ENCODE measurements at regions not wholly inside any gene's neighbourhood (a gene's known extent, or its start where the extent isn't known, plus 50 kb on each side); places are given as distances from the start of the nearest gene placed in this dataset.
"Not testable (repeated sequence)": the region's sequence is repeated elsewhere in the genome, so short reads cannot be mapped to it uniquely, and the experiment has no call there.

DNA sequence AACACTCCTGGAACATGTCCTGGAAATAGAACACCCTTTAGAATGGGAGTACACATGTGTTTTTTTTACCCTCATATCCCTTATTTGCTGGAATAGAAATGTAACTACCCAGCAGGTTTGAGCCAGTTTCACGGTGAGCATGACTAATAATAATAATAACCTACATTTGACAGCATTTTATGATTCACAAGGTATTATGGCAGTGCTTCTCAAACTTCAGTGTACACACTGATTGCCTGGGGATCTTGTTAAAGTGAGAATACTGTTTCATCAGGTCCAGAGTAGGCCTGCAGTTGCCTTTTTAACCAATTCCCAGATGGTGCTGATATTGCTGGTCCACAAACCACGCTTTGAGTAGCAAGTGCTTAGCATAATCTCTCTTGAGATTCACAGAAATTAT, 63.9 kb downstream of the NFKBIZ start:
- DNase-seq = no peak

DNA sequence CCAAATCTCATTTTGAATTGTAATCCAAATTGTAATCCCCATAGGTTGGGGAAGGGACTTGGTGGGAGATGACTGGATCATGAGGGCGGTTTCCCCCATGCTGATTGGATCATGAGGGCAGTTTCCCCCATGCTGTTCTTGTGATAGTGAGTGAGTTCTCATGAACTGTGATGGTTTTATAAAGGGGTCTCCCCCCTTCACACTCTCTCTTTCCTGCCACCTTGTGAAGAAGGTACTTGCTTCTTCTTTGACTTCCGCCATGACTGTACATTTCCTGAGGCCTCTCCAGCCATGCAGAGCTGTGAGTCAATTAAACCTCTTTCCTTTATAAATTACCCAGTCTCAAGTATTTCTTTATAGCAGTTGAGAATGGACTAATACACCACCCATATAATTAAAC, 68.4 kb downstream of the NFKBIZ start:
- not testable (repeated sequence) for DNase-seq

DNA sequence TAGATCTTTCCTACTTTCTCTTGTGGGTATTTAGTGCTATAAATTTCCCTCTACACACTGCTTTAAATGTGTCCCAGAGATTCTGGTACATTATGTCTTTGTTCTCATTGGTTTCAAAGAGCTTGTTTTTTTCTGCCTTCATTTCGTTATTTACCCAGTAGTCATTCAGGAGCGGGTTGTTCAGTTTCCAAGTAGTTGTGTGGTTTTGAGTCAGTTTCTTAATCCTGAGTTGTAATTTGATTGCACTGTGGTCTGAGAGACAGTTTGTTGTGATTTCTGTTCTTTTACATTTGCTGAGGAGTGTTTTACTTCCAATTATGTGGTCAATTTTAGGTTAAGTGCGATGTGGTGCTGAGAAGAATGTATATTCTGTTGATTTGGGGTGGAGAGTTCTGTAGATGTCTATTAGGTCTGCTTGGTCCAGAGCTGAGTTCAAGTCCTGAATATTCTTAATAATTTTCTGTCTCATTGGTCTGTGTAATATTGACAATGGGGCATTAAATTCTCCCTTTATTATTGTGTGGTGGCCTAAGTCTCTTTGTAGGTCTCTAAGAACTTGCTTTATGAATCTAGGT, 72.9 kb downstream of the NFKBIZ start:
- not testable (repeated sequence) for DNase-seq

DNA sequence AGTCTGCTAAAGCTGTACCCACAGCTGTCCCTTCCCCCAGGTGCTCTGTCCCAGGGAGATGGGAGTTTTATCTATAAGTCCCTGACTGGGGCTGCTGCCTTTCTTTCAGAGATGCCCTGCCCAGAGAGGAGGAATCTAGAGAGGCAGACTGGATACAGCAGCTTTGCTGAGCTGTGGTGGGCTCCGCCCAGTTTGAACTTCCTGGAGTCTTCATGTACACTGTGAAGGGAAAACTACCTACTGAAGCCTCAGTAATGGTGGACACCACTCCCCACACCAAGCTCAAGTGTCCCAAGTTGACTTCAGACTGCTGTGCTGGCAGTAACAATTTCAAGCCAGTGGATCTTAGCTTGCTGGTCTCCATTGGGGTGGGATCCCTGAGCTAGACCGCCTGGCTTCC, 75.3 kb downstream of the NFKBIZ start:
- peak; percentile 2 for DNase-seq

DNA sequence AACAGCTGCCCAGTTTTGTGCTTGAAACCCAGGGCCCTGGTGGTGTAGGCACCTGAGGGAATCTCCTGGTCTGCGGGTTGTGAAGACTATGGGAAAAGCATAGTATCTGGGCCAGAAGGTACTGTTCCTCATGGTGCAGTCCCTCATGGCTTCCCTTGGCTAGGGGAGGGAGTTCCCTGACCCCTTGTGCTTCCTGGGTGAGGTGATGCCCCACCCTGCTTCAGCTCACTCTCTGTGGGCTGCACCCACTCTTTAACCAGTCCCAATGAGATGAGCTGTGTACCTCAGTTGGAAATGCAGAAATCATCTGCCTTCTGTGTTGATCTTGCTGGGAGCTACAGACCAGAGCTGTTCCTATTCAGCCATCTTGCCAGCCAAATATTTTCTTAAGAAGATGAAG, 75.8 kb downstream of the NFKBIZ start:
- DNase-seq = not testable (repeated sequence)

DNA sequence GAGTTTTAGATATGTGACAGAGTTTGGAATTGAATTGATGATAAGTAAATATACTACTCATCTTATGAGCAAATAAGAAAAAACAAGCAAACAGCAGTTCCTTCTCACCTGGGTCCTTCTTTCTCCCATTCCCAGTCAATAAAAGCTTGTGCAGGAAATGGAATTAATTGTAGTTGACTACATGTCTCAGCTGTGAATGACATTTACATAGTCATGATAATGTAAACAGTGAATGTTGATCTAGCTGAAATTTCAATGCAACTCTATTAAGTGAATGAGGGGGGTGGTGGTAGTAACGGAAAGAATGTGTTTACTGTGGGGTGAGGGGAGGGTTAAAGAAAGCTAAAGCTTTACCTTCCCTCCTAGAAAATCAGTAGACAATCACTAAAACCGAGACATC, 76.2 kb downstream of the NFKBIZ start:
- DNase-seq = peak; percentile 84

DNA sequence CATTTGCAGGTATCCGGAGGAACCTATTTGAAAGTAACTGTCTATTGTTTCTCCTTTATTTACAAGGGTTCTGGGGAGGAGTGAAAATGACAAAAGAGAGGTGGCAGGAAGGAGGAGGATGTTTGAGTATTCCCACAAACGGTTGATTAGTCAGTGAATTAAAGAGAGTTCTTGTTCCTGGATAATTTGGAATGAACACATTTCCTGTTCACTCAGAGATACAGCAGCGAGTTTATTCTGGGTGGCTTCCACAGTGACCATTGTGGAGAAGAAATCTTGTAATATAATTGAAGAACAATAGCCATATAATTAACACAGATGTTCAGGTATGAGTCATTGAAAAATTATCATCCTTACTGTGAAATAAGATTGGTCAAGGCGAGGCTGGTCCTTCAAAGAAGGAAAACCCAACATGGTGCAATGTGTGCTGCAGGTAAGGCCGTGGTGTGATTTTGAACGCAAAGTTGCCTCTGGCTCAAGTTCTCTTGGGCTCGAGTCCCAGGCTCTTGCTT, 77.3 kb downstream of the NFKBIZ start:
- DNase-seq = peak; percentile 63

DNA sequence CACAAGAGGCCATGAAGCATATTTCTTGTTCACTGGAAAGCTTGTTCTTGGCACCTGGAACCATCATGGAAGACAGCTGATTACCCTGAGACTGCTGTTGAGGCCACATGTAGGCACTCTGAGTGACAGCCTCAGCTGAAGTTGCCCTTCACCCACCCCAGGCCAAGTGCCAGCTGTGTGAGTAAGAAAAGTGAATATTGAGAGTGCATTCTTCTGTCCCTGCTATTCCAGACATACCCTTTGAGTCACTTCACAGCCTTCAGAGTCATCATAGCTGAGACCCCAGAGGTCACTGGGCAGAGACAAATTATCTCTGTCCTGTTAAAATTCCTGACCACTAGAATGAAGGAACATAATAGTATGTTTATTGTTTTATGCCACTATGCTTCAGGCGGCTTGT, 79.6 kb downstream of the NFKBIZ start:
- DNase-seq = no peak

DNA sequence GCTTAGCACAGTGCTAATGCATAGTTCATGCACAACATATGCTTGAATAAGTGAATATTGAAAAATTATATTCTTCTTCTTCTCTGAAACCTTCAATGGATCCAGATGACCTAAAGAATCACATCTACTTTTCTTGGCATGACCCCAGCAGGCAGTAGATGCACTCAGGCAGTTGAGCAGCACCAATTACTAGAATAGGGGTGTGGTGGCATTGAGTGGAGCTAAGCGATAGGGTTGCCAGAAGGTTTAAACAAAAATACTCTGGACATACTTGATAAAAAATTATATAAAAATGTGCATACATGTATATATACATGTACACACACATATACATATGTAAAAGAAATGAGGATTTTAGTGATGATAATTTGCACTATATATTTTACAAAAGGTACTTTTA, 81.8 kb downstream of the NFKBIZ start:
- DNase-seq = no peak

DNA sequence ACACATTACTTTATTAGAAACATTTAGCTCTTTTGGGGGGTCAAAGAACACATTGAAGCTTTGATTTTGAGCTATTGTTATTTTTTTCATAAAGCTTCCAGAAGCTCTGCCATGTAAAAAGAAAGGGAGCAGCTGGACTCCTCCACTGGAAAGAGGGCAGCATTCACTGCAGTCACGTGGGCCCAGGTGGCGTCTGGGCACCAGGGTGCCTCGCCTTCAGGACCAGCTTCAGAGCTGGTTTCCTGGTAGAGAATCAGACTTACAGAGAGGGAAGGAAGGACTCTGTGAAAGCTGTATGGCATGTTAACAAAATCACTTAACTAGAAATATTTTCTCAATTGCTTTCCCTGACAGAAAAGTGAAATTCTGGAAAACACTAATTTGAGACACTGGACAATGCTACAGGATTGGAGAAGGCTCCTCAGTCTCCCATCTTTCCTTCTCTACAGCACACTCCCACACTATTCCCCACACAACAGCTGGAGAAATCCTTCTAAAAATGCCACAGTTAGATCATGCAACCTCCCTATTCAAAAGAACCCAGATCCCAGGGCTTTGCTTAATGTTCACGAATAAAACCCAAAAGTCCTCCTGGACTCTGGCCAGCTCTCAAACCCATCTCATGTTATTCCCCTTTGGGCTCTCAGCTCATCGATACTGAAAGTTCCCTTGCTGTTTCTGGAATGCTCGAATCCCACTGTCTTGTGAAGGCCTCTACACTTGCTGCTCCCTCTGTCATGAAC, 83.2 kb downstream of the NFKBIZ start:
- DNase-seq = peak; percentile 31

DNA sequence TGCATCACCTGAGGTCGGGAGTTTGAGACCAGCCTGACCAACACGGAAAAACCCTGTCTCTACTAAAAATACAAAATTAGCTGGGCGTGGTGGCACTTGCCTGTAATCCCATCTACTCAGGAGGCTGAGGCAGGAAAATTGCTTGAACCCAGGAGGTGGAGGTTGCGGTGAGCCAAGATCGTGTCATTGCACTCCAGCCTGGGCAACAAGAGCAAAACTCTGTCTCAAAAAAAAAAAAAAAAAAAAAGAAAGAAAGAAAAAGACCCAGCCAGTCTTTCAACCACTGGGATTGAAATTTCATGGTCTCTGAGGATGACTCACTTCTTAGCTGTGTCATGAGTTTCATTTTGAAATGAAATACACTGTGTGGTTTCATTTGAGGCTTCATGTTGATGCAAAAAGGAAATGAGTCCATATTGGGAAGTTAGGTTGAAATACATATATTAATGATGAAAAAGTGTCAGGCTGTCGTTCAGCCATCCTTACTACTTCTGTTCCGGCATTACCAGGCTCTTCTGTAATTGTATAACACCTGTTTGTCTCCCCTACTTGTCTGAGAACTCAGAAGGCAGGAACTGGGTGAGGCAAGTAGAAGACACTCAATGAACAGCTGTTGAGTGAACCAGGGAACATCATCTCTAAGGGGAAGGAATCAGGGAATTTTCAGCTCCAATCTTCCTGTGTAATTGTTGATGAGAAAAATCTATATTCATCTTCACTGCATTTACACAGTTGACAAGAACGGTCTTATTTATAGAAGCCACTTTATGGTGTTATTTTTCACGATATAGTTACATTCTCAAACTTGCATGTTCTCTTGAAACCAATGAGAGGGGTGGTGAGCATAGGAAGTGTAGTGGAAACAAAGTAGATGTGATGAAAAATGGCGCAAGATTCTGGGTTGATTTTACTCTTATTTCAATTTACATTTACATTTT, 87.4 kb downstream of the NFKBIZ start:
- no peak for DNase-seq

DNA sequence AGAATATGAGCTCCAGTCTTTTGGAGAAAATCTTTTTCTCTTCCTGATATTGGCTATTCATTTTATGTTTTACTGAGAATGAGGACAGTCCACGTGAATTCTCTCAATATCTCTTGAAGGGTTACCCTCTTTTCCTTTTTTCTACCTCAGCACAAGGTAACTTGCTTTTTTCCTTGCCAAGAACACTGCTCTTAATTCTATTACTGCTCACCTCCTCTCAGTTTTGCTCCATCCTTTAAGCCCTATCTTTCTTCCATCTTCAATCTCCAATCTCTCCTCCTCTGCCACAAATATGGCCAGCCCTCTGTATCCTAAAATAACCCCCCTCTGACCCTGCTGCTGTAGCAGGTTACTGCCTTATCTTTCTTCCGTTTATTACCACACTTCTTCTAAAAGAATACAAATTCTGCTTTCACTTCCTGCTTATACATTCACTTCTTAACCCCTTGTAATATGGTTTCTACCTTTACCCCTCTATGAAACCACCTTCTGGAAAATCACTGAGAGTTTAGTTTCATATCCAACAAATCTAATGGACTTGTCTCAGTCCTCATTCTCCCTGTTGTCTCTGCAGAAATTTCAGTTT, 89.0 kb downstream of the NFKBIZ start:
- DNase-seq = no peak

DNA sequence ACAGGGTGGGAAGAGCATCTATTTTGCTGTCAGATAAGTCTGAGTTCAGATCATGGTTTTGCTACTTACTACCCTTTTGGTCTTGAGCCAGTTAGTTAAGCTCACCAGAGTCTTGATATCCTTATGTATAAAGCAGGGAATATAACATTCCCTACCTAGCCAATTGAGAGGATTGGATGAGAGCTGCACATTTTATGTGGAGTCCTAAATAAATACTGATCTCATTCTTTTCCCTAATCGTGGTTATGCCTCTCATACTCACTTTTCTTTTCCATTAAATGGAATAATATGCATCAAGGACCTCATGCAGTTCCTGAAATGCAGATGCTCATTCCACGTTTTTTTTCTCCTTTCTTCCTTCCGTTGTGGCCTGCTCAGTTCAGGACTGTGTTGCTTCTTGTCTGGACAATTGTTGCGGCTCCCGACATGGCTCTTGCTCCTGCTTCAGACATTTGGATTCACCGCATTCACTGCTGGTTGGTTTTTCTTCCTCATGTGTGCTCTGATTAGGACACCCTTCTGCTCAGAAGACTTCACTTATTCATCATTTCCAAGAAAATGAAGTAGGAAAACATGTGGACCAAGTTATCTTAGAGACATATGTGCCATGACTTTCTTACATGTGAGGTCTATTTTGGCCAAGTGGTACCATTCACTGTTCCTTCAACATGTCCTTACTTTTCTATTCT, 90.2 kb downstream of the NFKBIZ start:
- no peak for DNase-seq

DNA sequence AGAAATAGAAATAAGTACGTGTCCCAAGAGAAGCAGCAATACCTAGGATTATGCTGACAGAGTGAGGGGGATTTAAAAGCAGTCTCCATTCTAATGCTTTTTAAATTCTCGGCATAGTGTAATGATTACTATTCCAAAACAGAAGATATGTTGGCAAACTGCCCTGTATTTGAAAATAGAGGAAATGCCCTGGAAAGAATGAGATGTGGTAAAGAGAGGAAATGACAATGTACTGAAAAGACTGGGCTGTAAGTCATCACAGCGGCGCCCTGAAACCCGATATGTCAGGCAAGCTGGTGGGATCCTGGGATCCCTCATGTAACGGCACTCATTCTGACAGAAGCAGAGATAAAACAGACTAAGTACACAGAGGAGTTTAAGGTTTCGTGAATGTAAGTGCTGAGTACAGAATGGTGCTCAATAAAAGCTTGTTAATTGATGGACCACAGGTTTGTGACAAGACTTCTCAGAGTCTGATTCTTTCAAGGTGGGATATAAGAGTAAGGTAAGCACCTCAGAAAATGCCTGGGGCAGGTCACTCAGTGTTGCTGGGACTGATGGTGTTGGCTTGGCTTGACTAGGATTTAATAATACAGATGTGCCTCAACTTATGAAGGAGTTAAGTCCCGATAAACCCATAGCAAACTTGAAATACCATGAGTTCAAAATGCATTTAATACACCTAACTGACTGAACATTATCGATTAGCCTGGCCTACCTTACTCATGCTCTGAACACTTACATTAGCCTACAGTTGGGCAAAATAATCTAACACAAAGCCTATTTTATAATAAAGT, 91.4 kb downstream of the NFKBIZ start:
- DNase-seq = peak; percentile 38

DNA sequence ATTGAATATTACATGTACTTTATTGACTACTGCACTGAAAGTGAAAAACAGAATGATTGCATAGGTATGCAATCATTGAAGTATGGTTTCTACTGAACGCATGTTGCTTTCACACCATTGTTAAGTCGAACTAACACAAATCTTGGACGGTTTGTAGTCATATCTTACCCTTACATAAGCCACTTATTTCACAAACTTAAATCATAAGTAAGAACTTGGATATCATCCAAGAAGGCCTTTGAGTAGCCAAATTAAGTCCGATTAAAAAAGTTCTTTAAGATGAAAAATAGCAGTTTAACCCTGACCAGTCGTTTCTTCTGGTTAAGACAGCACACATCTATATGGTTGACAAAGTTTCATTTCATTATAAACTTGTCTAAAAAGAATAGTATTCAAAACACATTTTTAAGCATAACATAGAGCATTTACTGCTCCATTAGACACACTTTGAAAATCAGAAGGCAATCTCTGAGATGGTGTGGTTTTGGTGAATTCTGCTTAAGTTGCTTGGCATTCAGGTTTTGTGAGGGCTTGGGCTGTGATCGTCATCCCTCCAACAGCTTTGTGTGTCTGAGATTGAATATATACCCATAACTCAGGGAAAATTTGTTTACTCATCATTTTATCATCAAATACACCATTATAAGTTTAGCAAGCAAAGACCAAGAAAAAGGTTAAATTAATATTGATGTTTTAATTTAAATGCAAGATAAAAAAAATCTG, 92.2 kb downstream of the NFKBIZ start:
- DNase-seq = no peak

DNA sequence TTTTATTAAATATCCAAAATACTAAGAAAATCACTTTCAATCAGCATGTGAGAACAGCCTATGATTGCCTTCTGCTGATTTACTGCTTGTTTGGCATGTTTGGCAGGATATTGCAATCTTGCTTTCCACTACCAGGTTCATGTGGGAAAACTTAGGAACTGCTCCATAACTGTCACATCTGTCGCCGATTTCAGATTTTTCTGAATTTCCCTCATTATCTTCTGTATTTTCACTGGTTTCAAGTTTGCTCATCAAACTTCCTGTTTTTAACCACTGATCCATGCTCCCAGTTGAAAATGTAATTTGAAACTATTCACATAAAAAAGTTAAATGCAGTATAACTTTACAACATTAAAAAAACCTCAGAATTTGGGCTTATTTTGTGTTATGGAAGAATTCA, 93.0 kb downstream of the NFKBIZ start:
- no peak for DNase-seq

DNA sequence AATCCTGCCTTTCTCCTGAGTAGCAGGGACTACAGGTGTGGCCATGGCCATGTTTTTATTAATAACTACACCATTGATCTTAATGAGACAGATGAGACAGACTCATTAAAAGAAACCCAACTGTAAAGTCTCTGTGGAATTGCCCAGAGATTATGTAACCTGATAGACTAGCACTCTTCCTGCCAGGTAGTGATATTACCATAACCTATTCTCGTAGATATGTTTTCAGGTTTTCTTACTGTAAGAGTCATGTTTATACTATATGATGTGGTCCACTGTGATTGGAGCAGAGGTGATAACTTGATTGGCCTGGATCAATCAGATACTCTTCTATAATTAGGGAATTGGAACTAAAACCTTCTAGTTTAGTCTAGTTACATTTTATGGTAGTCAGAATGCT, 93.7 kb downstream of the NFKBIZ start:
- DNase-seq = no peak

DNA sequence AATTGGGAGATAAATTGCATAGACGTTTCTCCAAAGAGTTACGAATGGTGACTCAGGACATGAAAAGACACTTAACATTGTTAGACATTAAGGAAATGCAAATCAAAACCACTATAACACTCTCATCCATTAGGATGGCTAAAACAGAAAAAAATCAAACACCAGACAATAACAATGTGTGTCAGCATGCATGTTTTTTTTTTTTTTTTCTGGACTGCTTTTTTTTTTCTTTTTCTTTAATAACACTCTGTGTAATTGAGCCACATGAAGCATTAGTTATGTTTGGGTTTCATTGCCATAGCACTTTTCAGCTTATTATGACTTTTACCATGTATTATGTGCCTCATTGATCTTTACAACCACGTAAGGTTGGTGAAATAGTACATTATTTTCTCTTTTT, 95.0 kb downstream of the NFKBIZ start:
- DNase-seq = no peak

DNA sequence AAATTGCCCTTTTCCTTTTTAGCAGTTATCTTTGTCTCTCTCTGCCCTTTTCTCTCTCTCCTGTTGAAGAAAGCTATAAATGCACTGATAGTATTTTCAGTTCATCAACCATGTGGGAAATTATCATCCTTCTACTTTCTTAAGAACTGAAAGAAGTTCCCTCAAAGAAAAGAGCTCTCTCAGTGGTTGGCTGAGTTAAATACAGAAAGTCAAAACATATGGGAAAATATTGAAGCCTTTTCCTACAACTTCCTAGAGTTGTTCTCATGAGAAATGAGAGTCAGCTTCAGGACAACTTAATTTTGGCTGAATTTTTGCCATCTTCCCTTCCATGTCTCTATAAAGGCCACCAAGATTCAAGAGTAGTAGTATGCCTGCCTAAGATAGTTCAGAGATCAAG, 96.7 kb downstream of the NFKBIZ start:
- no peak for DNase-seq

DNA sequence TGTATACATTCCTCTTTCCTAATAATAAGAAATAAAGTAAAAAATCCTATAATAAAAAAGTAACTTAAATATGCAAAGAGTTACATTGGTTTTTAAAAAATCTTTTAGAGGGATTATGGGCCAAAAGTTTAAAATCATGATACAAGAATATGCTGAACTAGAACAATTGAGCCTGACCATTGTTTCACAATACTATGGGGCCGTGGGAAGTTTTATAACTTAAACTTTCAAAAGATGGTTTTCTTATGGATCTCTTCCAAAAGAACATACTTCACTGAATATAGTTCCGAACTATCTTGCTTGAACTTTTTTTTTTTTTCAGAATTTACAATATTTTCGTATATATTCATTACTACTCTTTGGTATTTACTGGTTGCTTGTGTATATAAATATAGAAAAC, 97.6 kb downstream of the NFKBIZ start:
- DNase-seq = no peak

DNA sequence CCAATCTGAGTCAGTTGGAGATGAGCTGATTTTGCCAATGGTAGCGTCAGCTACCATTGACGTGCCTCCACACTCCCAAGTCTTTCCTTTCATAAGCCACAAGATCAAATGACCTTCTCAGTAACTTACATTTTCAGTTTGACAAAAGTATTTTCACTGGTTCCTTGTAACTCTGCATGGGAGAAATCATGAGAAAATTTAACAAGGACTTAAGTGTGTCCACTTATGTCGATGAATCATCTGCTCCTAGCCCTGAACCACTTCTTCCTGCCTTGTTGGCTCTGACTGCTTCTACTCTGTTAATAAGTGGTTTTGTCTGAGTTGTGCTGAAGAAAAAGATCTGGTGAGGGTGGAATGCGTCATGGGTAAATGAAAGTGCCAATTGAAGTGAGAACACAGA, 101.2 kb downstream of the NFKBIZ start:
- DNase-seq = no peak
